ENCODE measurements at regions not wholly inside any gene's neighbourhood (a gene's known extent, or its start where the extent isn't known, plus 50 kb on each side); places are given as distances from the start of the nearest gene placed in this dataset.

DNA sequence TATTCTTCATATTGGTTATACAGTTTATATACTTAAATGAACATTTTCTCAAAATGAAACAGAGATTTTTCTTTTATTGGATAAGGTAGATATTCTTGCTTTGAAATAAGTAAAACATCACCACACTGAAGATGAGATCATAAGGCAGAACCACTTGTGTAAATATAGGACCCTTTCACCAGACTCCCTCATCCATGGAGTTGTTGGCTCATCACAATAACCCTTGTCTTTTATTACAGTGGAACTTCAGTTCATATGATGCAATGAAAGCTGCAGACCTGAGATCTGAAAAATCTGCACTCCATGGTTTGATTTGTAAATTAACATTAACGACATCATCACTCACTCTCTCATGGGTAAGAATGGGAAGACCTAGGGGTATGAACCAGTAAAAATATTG lies 51.9 kb upstream of the DBX2 start:
- ATAC-seq = no peak

- no peak for ATAC-seq
Observed at GRCh38 chr12:45105996-45106395, 55.1 kb upstream of the DBX2 start.

DNA sequence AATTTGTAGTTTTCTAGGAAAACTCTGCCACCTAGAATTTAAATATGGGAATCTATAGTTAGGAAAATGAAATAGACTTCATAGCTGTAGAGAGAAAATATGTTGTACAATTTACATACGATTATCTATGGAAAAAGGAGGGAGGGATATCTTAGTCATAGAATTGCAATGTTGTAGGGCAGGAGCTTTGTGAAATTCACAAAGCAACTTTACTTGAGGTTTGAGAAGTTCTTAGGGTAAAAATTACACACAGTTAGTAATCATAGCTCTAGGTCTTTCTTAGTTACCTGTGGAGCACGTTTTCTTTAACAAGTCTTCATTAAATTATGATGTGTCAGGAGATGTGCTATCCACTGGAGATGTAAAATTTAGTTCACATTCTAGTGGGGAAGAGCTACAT lies 61.4 kb upstream of the DBX2 start:
- no peak for ATAC-seq

GRCh38 chr12:45121224-45121623 lies 70.3 kb upstream of the DBX2 start:
- ATAC-seq = no peak

GRCh38 chr12:45122768-45123380 lies 72.0 kb upstream of the DBX2 start:
- ATAC-seq = no peak

DNA sequence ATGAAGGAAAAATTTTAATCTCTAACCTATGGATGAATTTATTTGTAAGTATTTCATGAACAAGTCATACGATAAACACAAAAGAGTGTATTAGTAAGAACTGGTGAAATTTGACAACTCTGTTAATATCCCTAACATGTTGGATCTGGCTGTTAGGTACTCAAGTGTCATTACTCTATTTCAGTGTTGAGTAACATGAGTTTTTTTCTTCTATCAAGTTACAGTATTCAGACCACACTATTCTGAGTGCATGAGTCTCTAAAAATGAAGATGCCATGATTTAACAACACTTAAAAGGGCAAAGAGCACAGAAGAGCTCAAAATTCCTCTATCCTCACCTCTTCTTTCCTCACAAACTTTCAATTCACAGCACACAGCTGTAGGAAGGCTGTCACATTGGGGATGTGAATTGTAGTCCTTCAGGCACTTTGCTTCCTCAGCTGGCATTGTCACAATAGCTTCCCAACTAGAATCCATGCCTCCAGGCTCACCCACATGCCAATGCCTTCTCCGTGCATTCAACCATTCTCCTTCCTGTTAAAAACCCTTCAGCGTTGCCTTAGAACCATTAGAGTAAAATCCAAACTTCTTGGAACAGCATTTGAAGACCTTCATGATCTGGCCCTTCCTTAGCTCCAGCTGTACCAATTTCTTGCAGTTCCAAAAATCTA lies 73.7 kb upstream of the DBX2 start:
- ATAC-seq = no peak

DNA sequence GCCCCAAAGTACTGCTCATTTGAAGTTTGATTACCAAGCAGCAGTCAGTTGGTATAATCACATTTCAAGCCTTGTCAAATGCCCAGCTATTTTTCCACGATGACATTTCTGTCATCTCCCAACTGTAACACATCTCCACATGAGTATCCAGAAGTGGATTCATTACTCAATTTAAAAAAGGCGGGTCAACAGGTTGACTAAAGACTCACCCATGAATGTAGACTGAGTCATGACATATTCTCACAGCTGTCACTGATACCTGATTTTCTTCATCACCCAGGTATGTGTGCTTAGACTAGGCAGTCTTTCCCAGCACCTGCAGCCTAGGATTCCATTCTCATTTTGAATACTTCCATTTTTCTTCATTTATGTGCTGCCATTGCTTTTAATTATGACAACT lies 75.1 kb upstream of the DBX2 start:
- no peak for ATAC-seq

DNA sequence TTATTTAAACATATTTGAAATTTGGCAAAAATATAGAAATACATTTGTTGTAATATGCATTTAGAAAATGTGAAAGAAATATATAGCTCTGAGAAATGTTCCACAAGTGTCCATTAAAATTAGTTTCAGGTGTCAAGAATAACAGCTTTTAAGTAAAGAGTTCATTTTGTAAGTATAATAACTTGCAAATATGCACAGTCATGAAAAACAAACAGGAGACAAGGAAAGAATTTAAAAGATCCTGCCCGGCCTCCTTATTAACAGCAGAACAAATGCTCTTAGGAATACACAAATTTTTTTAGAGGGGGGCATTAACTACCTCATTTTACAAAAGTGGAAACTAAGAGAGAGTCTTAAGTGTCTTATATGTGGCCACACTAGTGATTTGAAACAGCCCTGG lies 77.7 kb upstream of the DBX2 start:
- ATAC-seq = no peak

GRCh38 chr12:45130881-45131281 lies 80.0 kb upstream of the DBX2 start:
- peak in 1 of 2 donors; percentile 27 for ATAC-seq

DNA sequence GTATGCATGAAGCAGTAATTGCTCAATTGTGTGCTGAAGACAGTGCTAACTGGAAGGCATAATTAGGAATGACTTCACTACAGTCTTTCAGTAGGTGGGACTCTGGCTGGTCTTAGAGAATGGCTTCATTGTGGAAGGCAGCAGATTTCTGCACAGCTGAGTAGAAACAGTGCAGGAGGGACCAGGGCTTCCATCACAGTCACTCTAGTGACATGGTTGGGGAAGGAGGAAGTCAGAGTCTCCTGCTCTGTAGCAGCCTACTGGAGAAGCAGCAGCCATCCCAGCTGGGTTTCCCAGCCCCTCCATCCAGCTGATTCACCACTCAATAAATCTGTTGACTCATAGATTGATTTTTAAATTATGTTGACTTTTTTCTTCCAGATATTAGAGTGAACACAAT lies 80.6 kb upstream of the DBX2 start:
- ATAC-seq = no peak

- ATAC-seq = no peak
Observed at GRCh38 chr12:45138609-45139008, 77.3 kb upstream of the ANO6 start.

DNA sequence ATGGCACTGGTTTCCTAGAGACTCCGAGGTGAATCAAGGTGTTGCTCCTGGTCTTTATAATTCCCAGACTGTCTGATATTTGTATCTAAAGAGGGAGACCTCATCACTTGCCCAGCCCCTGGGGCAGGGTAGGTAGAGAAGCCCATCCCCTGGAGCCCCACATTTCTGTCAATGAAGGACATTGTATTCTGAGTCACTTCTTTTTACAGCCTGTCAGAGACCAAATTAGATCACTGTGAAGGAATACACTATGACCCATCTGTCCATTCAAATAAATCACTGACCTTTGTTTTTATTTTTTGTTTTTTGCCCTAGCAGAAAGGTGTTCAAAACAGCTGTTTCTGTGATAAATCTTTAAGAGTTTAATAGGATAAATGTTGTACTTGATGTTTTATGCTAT lies 67.9 kb upstream of the ANO6 start:
- no peak for ATAC-seq

GRCh38 chr12:45148619-45149018 lies 67.3 kb upstream of the ANO6 start:
- no peak for ATAC-seq

DNA sequence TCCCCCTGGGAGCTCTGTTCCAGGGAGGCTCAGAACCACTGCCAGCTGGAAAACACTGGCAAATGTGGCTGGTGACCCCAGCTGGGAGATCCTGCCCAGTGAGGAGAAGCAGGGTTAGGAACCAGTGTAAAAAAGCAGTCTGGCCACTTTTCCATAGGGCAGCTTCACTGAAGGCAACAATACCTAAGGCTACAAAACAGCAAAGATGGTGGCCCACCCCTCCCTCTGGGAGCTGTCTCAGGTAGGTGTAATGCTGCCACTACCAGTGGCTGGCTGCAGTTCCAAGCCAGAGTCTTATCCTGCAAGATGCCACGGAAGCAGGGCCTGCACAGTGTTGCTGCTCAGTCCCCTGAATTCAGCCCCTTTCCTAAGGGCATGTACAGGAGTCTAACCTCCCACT lies 50.6 kb upstream of the ANO6 start:
- no peak for ATAC-seq

DNA sequence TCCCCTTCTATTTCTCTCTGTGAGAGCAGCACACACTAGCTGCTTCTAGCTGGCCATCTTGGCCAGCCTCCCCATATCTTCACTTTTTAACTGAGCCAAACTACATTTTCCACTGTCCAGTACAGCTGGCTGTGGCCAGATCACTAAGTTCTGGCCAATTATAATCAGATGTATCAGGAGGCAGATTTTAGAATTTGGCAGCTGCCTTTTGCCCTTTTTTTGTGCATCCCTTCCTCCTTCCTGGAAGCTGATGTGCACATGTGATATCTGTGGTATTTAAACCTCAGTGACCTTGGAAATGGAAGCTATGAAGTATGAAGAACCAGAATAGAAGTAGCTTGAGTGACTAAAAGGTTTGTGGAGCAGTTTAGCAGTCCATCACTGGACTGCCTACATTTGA lies 49.8 kb upstream of the ANO6 start:
- ATAC-seq = no peak

Measured in activated CD4-positive, CD25-positive, alpha-beta regulatory T cell treated with anti-CD3 and anti-CD28 coated beads, Interleukin-2, amount 50 U/mL, for 24 hours (primary cell).